Neuronal stem cell (in vitro differentiated cells): ENCODE measurements at regions not wholly inside any gene's neighbourhood (a gene's known extent, or its start where the extent isn't known, plus 50 kb on each side); places are given as distances from the start of the nearest gene placed in this dataset.
A peak's percentile ranks its signal among the peaks of the same experiment; 100 is the strongest.

Experiments
- DNase-seq: peaks from one replicate; pipeline ENCODE4 v3.0.0-alpha.2; 2013; ENCODE audit warnings: low spot score
- H2AFZ ChIP-seq: one replicate; pipeline ENCODE4 v1.6.1; 2013; ENCODE audit warnings: mild to moderate bottlenecking, low read length, inconsistent platforms
- H2AK5ac ChIP-seq: 2 replicates; pipeline ENCODE4 v1.6.1; 2013; ENCODE audit warnings: low read depth, mild to moderate bottlenecking, inconsistent platforms, low read length, moderate library complexity, mixed read lengths
- H2BK120ac ChIP-seq: 2 replicates; pipeline ENCODE4 v1.6.1; 2013; ENCODE audit warnings: low read depth, mild to moderate bottlenecking, inconsistent platforms, low read length, moderate library complexity, mixed read lengths
- H2BK12ac ChIP-seq: one replicate; pipeline ENCODE4 v1.6.1; 2013; ENCODE audit warnings: low read length, inconsistent platforms
- H2BK15ac ChIP-seq: 2 replicates; pipeline ENCODE4 v1.6.1; 2013; ENCODE audit warnings: mild to moderate bottlenecking, low read length, inconsistent platforms, mixed read lengths
- H2BK5ac ChIP-seq: one replicate; pipeline ENCODE4 v1.6.1; 2013; ENCODE audit warnings: inconsistent platforms, mild to moderate bottlenecking, low read length, moderate library complexity
- H3K14ac ChIP-seq: one replicate; pipeline ENCODE4 v1.6.1; 2013; ENCODE audit warnings: low read length, inconsistent platforms
- H3K18ac ChIP-seq: 2 replicates; pipeline ENCODE4 v1.6.1; 2013; ENCODE audit warnings: low read length, inconsistent platforms
- H3K23ac ChIP-seq: 2 replicates; pipeline ENCODE4 v1.6.1; 2013; ENCODE audit warnings: low read depth, mild to moderate bottlenecking, mixed read lengths, low read length, inconsistent platforms; ENCODE audit not compliant: poor library complexity
- H3K27ac ChIP-seq: replicated peaks from 3 replicates; pipeline ENCODE4 v1.5.1; 2013; ENCODE audit warnings: low read length, inconsistent platforms
- H3K27me3 ChIP-seq, 3 experiments: 2 replicates each; pipeline ENCODE4 v1.6.1; 2013; ENCODE audit warnings: low read length in 3 of 3, mild to moderate bottlenecking in 2 of 3, inconsistent platforms in 1 of 3, low read depth in 1 of 3, mixed read lengths in 1 of 3, moderate library complexity in 1 of 3; ENCODE audit not compliant: control insufficient read depth in 3 of 3, insufficient read depth in 3 of 3
- H3K36me3 ChIP-seq, 2 donors: replicated peaks in 1 of 2; 2 replicates each; pipeline ENCODE4 v1.6.1; 2013; ENCODE audit warnings: low read length in 2 of 2; ENCODE audit not compliant: control insufficient read depth in 2 of 2, insufficient read depth in 2 of 2
- H3K4ac ChIP-seq: 2 replicates; pipeline ENCODE4 v1.6.1; 2013; ENCODE audit warnings: inconsistent platforms, mild to moderate bottlenecking, low read length, moderate library complexity
- H3K4me1 ChIP-seq, 2 donors: 1 replicate in 1 of 2; 2 replicates in 1 of 2; pipeline ENCODE4 v1.6.1; 2013; ENCODE audit warnings: low read length in 2 of 2, low read depth in 1 of 2; ENCODE audit not compliant: control insufficient read depth in 2 of 2, insufficient read depth in 1 of 2
- H3K4me2 ChIP-seq: one replicate; pipeline ENCODE4 v1.6.1; 2013; ENCODE audit warnings: mild to moderate bottlenecking, low read length, inconsistent platforms; ENCODE audit not compliant: insufficient read depth, poor library complexity, severe bottlenecking
- H3K4me3 ChIP-seq, 2 donors: 2 replicates each; pipeline ENCODE4 v1.5.1; 2013; ENCODE audit warnings: low read length in 2 of 2, mild to moderate bottlenecking in 2 of 2, inconsistent platforms in 1 of 2, moderate library complexity in 1 of 2
- H3K79me1 ChIP-seq: one replicate; pipeline ENCODE4 v1.6.1; 2013; ENCODE audit warnings: low read depth, mild to moderate bottlenecking, inconsistent platforms, low read length, moderate library complexity
- H3K9ac ChIP-seq: one replicate; pipeline ENCODE4 v1.6.1; 2013; ENCODE audit warnings: mild to moderate bottlenecking, low read depth, low read length, inconsistent platforms; ENCODE audit not compliant: poor library complexity
- H3K9me3 ChIP-seq, 2 donors: replicated peaks in 1 of 2; 2 replicates each; pipeline versions ENCODE3 to v1.6.1; 2013; ENCODE audit warnings: low read length in 2 of 2, mild to moderate bottlenecking in 2 of 2, inconsistent platforms in 1 of 2, low read depth in 1 of 2, mixed read lengths in 1 of 2, moderate library complexity in 1 of 2; ENCODE audit not compliant: control insufficient read depth in 2 of 2, insufficient read depth in 1 of 2
- H4K8ac ChIP-seq: one replicate; pipeline ENCODE4 v1.6.1; 2013; ENCODE audit warnings: low read depth, mild to moderate bottlenecking, inconsistent platforms, low read length, moderate library complexity
- H4K91ac ChIP-seq: one replicate; pipeline ENCODE4 v1.6.1; 2013; ENCODE audit warnings: low read length, low read depth, mild to moderate bottlenecking, inconsistent platforms; ENCODE audit not compliant: poor library complexity
- whole genome bisulfite sequencing, 2 donors: extraction: QIAGEN DNeasy Blood & Tissue Kit; methylation state at CpG; one replicate each; pipeline ENCODE4 v1.1.7; 2013; ENCODE audit warnings: missing lambda C conversion rate in 2 of 2, mixed read lengths in 1 of 2; ENCODE audit not compliant: insufficient read length in 2 of 2, insufficient replicate concordance in 1 of 2; ENCODE audit errors: extremely low coverage in 2 of 2; 5-methylcytosine and 5-hydroxymethylcytosine counted together

GRCh38 chr1:37294529-37294928 is 179.9 kb upstream of the ZC3H12A start:
- H3K9ac ChIP-seq: no peak overlapping the region
- H4K8ac ChIP-seq: no peak overlapping the region
- H3K14ac ChIP-seq: no peak overlapping the region
- H2BK15ac ChIP-seq: no peak overlapping the region
- H3K4me1 ChIP-seq: peaks cover 0 to 7% of the 10 kb centered on the region in 2 donors
- peaks cover 0 to 15% (median 0%) of the 10 kb centered on the region in 3 experiments for H3K27me3 ChIP-seq
- no peaks in the 10 kb centered on the region for H3K79me1 ChIP-seq
- no peak overlapping the region for H3K4me2 ChIP-seq
- no peak overlapping the region for H3K23ac ChIP-seq
- H2BK5ac ChIP-seq: no peak overlapping the region
- H3K4ac ChIP-seq: no peak overlapping the region
- H2BK12ac ChIP-seq: no peak overlapping the region
- no peak overlapping the region for H4K91ac ChIP-seq
- no peak overlapping the region for H2BK120ac ChIP-seq
- no peak overlapping the region for H3K27ac ChIP-seq
- no peak overlapping the region for H2AFZ ChIP-seq
- H3K4me3 ChIP-seq: no peak overlapping the region
- H3K18ac ChIP-seq: no peak overlapping the region
- no peak overlapping the region for H2AK5ac ChIP-seq
- WGBS, 2 donors: no CpG with 5 or more reads among the region's 6 CpGs
- no peaks in the 10 kb centered on the region for H3K9me3 ChIP-seq
- H3K36me3 ChIP-seq: no peaks in the 10 kb centered on the region
- DNase-seq: no peak

GRCh38 chr1:37298769-37299168 is 175.6 kb upstream of the ZC3H12A start:
- Histone ChIP-seq H2AFZ (no peak overlapping the region), H2BK15ac (no peak overlapping the region), H3K27me3 (peaks cover 0 to 10% (median 0%) of the 10 kb centered on the region in 3 experiments), H2BK5ac (no peak overlapping the region), H3K4me3 (no peak overlapping the region), H3K4me1 (peaks cover 0 to 10% of the 10 kb centered on the region in 2 donors), H2AK5ac (peak overlapping the region; percentile 16), H3K4me2 (no peak overlapping the region), H3K23ac (peak overlapping the region; percentile 28), H3K36me3 (no peaks in the 10 kb centered on the region), H4K91ac (no peak overlapping the region), H4K8ac (no peak overlapping the region), H3K4ac (no peak overlapping the region), H2BK12ac (no peak overlapping the region), H3K18ac (no peak overlapping the region), H3K79me1 (no peaks in the 10 kb centered on the region), H2BK120ac (no peak overlapping the region), H3K27ac (no peak overlapping the region), H3K14ac (no peak overlapping the region), H3K9ac (no peak overlapping the region), H3K9me3 (no peaks in the 10 kb centered on the region)
- no peak for DNase-seq
- WGBS, 2 donors: no CpG with 5 or more reads among the region's 6 CpGs

DNA sequence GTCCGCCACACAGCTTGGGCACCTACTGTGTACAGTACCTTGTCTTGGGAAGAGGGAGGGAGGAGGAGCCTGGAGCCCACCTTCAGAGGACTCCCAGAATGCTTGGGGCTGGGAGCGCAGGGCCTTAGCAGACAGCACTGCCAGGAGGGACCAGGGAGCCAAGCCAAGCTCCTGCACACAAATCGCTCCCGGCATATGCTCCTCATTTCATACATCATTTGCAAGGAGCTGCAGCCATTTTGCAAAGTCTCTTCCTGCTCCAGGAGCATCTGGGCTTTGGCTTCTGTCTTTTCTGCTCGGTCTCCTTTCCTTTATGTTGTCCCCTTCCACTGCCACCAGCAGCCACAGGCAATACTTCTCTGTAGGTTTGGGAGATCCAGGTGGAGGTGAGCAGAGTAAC is 175.2 kb upstream of the ZC3H12A start:
- Histone ChIP-seq H3K36me3 (no peaks in the 10 kb centered on the region), H3K14ac (peak overlapping the region; percentile 17), H3K9me3 (no peaks in the 10 kb centered on the region), H4K8ac (no peak overlapping the region), H2BK120ac (no peak overlapping the region), H3K4ac (no peak overlapping the region), H3K79me1 (no peaks in the 10 kb centered on the region), H3K27ac (no peak overlapping the region), H3K27me3 (peaks cover 0 to 10% (median 0%) of the 10 kb centered on the region in 3 experiments), H3K18ac (no peak overlapping the region), H3K4me2 (no peak overlapping the region), H2AK5ac (peak overlapping the region; percentile 16), H3K4me3 (no peak overlapping the region), H3K9ac (peak overlapping the region; percentile 51), H4K91ac (no peak overlapping the region), H2BK5ac (no peak overlapping the region), H2BK12ac (no peak overlapping the region), H2BK15ac (no peak overlapping the region), H3K4me1 (peaks cover 0 to 12% of the 10 kb centered on the region in 2 donors), H3K23ac (peak overlapping the region; percentile 28), H2AFZ (no peak overlapping the region)
- DNase-seq: no peak
- WGBS, 2 donors: no CpG with 5 or more reads among the region's 5 CpGs

DNA sequence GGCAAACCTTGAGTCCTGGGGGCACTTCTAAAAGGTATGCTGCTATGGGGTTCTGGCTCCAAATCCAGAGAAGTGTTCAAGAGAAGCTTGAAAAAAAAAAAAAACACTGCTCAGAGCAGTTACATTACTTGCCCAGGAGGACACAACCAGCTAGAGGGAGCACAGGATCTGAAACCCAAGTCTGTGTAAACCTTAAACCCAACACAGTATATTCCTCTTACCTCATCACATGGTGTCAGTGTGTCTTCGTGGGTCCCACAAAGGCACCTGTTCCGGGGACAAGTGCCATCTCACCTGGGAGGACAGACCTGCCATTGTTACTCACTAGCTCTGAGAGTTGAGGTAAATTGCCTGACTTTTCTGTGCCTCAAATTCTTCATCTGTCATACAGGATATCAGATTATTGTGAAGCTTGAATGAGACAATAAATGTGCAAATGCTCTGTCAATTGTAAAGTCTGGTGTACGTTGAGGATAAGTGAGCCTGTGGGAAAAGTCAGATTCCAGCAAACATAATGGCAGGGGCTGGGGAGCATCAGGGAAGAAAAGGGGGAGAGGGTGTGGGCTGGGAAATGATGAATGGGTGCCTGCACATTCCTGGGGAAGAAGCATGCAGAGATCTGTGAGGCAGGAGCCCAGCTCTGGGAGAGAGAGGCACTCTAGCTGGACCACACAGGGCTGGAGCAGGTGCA is 170.4 kb upstream of the ZC3H12A start:
- Histone ChIP-seq H4K8ac (no peak overlapping the region), H3K9me3 (no peaks in the 10 kb centered on the region), H2AFZ (no peak overlapping the region), H3K23ac (no peak overlapping the region), H3K18ac (peak overlapping the region; percentile 9), H2BK12ac (no peak overlapping the region), H4K91ac (no peak overlapping the region), H3K4me3 (no peak overlapping the region), H3K27me3 (peaks cover 0 to 16% (median 0%) of the 10 kb centered on the region in 3 experiments), H3K36me3 (no peaks in the 10 kb centered on the region), H2BK5ac (no peak overlapping the region), H2BK15ac (no peak overlapping the region), H3K4me1 (peaks cover 0 to 18% of the 10 kb centered on the region in 2 donors), H3K9ac (no peak overlapping the region), H3K4me2 (no peak overlapping the region), H2AK5ac (peak overlapping the region; percentile 3), H3K79me1 (no peaks in the 10 kb centered on the region), H3K27ac (no peak overlapping the region), H3K14ac (no peak overlapping the region), H2BK120ac (no peak overlapping the region), H3K4ac (no peak overlapping the region)
- no CpG with 5 or more reads among the region's 3 CpGs for WGBS, 2 donors
- DNase-seq: no peak
